HEK293 (cell line): ENCODE measurements at regions not wholly inside any gene's neighbourhood (a gene's known extent, or its start where the extent isn't known, plus 50 kb on each side); places are given as distances from the start of the nearest gene placed in this dataset.

ENCODE experiments used
- ATF2 ChIP-seq: fragments of 450-650 bp; formaldehyde crosslinking; IDR thresholded peaks from 2 replicates; pipeline ENCODE4 v1.5.1; 2016; ENCODE audit warnings: missing biosample characterization, missing genetic modification characterization, low read depth
- ZNF513 ChIP-seq: fragments of 450-650 bp; IDR thresholded peaks from 2 replicates; pipeline ENCODE4 v1.5.1; 2018; ENCODE audit warnings: missing biosample characterization, missing genetic modification characterization
- TF ChIP-seq, protein P1 (sequence below): fragments of 450-650 bp; formaldehyde crosslinking; IDR thresholded peaks from 2 replicates; pipeline ENCODE4 v1.5.1; 2016; ENCODE audit warnings: missing biosample characterization, missing genetic modification characterization
- TF ChIP-seq, protein P2 (sequence below): fragments of 450-650 bp; formaldehyde crosslinking; IDR thresholded peaks from 2 replicates; pipeline ENCODE4 v1.5.1; 2016; ENCODE audit warnings: missing biosample characterization, missing genetic modification characterization
- TF ChIP-seq, protein P3 (sequence below): fragments of 450-650 bp; formaldehyde crosslinking; conservative IDR thresholded peaks from 2 replicates; pipeline ENCODE4 v1.5.1; 2016; ENCODE audit warnings: low read depth, missing biosample characterization, missing genetic modification characterization

DNA sequence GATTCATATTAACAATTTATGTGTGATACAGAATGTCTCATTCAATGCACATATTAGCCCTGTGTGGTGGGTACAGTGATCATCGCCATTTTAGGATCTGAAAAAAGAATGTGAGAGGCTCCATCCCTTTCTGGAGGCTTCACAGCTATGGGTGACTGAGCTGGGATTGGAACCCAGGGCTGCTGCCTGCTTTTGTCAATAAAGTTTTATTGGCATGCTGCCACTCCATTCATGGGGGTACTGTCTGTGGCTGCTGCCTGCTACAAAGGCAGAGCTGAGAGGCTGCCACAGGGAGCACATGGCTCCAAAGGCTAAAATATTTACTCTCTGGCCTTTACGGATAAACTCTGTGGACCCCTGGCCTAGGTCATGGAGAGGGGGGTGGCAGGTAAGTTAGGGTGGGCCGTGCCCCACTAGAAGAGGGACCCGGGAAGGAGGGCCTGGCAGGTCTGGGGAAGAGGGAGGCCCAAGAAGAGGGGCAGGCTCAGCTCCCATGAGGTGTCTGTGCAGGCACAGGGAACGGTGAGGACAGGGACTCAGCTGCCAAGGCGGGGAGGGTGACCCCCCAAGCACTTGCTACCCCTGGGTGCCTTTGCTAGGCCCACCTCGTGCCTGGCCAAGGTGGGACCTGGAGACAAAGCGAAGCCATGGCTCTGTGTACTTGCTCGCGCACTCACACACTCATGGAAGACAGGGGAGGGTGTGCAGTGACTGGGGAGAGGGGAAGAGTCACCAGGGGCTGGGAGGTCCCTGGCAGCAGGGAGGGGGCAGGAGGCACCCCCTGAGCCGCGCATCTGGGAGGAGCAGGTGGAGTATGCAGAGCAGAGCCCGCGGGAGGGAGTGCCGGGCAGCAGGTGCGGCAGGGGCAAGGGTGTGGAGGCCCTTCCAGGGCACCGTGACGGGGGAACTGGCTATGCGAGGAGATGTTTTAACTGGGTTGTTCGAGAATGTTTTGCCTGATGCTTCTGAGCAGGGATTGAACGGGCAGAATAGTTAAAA is 335.3 kb downstream of the CTTN start:
- TF ChIP-seq, protein P1, sequence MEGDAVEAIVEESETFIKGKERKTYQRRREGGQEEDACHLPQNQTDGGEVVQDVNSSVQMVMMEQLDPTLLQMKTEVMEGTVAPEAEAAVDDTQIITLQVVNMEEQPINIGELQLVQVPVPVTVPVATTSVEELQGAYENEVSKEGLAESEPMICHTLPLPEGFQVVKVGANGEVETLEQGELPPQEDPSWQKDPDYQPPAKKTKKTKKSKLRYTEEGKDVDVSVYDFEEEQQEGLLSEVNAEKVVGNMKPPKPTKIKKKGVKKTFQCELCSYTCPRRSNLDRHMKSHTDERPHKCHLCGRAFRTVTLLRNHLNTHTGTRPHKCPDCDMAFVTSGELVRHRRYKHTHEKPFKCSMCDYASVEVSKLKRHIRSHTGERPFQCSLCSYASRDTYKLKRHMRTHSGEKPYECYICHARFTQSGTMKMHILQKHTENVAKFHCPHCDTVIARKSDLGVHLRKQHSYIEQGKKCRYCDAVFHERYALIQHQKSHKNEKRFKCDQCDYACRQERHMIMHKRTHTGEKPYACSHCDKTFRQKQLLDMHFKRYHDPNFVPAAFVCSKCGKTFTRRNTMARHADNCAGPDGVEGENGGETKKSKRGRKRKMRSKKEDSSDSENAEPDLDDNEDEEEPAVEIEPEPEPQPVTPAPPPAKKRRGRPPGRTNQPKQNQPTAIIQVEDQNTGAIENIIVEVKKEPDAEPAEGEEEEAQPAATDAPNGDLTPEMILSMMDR (tag by site-specific recombination), result no peak
- TF ChIP-seq, protein P2, sequence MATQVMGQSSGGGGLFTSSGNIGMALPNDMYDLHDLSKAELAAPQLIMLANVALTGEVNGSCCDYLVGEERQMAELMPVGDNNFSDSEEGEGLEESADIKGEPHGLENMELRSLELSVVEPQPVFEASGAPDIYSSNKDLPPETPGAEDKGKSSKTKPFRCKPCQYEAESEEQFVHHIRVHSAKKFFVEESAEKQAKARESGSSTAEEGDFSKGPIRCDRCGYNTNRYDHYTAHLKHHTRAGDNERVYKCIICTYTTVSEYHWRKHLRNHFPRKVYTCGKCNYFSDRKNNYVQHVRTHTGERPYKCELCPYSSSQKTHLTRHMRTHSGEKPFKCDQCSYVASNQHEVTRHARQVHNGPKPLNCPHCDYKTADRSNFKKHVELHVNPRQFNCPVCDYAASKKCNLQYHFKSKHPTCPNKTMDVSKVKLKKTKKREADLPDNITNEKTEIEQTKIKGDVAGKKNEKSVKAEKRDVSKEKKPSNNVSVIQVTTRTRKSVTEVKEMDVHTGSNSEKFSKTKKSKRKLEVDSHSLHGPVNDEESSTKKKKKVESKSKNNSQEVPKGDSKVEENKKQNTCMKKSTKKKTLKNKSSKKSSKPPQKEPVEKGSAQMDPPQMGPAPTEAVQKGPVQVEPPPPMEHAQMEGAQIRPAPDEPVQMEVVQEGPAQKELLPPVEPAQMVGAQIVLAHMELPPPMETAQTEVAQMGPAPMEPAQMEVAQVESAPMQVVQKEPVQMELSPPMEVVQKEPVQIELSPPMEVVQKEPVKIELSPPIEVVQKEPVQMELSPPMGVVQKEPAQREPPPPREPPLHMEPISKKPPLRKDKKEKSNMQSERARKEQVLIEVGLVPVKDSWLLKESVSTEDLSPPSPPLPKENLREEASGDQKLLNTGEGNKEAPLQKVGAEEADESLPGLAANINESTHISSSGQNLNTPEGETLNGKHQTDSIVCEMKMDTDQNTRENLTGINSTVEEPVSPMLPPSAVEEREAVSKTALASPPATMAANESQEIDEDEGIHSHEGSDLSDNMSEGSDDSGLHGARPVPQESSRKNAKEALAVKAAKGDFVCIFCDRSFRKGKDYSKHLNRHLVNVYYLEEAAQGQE (tag by site-specific recombination), result no peak
- TF ChIP-seq ZNF513 (tag by site-specific recombination) (no peak), ATF2 (no peak)
- TF ChIP-seq, protein P3, sequence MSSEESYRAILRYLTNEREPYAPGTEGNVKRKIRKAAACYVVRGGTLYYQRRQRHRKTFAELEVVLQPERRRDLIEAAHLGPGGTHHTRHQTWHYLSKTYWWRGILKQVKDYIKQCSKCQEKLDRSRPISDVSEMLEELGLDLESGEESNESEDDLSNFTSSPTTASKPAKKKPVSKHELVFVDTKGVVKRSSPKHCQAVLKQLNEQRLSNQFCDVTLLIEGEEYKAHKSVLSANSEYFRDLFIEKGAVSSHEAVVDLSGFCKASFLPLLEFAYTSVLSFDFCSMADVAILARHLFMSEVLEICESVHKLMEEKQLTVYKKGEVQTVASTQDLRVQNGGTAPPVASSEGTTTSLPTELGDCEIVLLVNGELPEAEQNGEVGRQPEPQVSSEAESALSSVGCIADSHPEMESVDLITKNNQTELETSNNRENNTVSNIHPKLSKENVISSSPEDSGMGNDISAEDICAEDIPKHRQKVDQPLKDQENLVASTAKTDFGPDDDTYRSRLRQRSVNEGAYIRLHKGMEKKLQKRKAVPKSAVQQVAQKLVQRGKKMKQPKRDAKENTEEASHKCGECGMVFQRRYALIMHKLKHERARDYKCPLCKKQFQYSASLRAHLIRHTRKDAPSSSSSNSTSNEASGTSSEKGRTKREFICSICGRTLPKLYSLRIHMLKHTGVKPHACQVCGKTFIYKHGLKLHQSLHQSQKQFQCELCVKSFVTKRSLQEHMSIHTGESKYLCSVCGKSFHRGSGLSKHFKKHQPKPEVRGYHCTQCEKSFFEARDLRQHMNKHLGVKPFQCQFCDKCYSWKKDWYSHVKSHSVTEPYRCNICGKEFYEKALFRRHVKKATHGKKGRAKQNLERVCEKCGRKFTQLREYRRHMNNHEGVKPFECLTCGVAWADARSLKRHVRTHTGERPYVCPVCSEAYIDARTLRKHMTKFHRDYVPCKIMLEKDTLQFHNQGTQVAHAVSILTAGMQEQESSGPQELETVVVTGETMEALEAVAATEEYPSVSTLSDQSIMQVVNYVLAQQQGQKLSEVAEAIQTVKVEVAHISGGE (tag by site-specific recombination), result no peak
